NCI-H1694 treated with DMSO at 0.1 percent for 48 hours (cell line): ENCODE measurements at regions not wholly inside any gene's neighbourhood (a gene's known extent, or its start where the extent isn't known, plus 50 kb on each side); places are given as distances from the start of the nearest gene placed in this dataset.
"Not testable (repeated sequence)": the region's sequence is repeated elsewhere in the genome, so short reads cannot be mapped to it uniquely, and the experiment has no call there.

Experiments used
- DNase-seq: peaks from one replicate; lab custom pipeline; 2025; lab: John Stamatoyannopoulos, UW

DNA sequence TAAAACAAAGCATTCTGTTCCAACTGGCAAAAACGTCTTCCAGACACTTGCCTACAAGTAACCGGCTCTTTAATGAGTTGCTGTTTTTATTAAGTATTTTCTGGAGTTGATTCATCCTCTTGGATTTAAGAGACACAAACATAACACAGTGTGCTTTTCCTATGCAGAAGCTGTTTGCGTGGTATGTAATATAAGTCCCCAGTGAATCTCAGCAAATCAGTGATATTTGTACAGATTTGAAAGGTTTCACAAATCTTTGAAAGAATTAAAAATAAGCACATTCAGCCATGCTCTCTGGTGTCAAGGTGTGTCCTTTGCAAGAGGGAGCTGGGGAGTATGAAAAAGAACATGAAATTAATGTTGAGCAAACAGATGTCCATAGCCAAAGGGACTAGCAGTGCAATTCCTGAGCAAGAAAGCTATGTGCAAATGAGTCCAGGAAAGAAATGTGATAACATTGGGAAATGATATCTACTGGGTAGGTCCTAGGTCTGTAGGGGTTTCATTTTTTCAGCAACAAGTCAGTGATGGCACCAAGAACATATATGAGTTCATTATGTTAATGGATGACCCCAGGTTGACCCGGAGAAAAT, 170.1 kb upstream of the PHACTR1 start:
- DNase-seq = no peak

- DNase-seq = no peak
Observed at GRCh38 chr6:12548526-12548925, 168.0 kb upstream of the PHACTR1 start.

DNA sequence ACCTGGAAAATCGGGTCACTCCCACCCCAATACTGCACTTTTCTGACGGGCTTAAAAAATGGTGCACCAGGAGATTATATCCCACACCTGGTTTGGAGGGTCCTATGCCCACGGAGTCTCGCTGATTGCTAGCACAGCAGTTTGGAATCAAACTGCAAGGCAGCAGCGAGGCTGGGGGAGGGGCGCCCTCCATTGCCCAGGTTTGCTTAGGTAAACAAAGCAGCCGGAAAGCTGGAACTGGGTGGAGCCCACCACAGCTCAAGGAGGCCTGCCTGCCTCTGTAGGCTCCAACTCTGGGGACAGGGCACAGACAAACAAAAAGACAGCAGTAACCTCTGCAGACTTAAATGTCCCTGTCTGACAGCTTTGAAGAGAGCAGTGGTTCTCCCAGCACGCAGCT, 167.1 kb upstream of the PHACTR1 start:
- DNase-seq = not testable (repeated sequence)

DNA sequence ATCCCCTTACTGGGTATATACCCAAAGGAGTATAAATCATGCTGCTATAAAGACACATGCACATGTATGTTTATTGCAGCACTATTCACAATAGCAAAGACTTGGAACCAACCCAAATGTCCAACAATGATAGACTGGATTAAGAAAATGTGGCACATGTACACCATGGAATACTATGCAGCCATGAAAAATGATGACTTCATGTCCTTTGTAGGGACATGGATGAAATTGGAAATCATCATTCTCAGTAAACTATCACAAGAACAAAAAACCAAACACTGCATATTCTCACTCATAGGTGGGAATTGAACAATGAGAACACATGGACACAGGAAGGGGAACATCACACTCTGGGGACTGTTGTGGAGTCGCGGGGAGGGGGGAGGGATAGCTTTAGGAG, 161.7 kb upstream of the PHACTR1 start:
- not testable (repeated sequence) for DNase-seq

GRCh38 chr6:12555267-12555666, 161.3 kb upstream of the PHACTR1 start:
- no peak for DNase-seq

- DNase-seq = no peak
Observed at GRCh38 chr6:12555781-12556180, 160.8 kb upstream of the PHACTR1 start.

GRCh38 chr6:12557765-12558164, 158.8 kb upstream of the PHACTR1 start:
- no peak for DNase-seq

DNA sequence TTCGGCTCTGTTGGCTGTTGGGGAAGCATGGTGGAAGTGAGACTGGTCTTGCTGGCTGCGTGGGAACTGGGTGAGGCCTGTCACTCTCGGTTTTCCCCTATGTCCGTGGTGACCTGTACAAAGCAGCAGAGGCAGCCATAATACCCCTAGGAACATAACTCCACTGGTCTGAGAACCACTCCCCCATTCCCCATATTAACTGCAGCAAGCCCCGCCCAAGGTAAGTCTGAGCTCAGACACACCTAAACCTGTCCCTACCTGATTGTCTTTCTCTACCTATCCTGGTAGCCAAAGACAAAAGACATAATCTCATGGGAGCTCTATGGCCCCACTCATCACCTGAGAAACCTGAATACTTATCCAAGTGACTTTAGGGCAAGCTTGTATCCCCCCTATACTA, 156.3 kb upstream of the PHACTR1 start:
- no peak for DNase-seq

- DNase-seq = no peak
Observed at GRCh38 chr6:12566618-12567123, 149.9 kb upstream of the PHACTR1 start.

GRCh38 chr6:12567682-12568081, 148.9 kb upstream of the PHACTR1 start:
- DNase-seq = no peak

DNA sequence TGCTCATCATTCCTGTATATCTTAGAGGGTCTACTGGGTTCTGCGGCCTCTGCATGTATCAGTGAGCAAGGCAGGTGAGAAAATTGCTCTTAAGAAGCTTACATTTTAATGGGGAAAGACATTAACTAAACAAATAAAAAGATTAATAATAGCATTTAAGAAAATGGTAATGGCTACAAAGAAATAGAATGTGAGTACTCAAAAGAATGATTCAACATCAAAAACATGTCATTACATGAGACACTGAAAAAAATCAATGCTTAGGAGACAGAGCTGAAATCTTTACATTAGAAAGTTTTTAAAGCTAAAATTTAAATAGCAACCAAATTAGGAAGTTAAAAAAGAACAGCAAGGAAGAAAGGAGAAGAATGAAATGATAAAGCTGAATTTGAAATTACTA, 146.9 kb upstream of the PHACTR1 start:
- DNase-seq = no peak

DNA sequence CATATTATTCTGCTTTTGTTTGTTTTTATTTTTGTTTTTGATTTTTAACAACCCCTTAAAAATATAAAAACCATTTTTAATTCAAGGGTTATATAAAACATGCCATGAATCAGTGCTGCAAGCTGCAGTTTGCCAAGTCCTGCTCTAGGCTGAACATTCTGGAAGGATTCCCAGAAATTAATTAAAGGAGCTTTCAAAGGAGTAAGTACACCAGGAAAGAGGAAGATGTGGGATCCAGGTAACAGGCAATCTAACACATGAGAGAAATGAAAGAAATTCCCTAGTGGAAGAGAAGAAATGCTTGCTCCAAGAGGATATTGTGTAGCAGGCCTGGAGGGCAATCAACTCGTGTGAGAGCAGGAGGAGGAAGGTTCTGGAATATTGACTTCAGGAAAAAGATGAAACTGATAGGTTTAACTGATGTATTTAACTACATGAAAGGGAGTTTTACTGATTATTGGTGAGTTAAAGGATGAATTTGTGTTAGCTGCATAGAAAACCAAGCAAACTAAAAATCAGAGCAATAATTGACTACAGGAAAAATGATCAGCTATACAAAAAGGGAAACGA, 146.0 kb upstream of the PHACTR1 start:
- DNase-seq = no peak

DNA sequence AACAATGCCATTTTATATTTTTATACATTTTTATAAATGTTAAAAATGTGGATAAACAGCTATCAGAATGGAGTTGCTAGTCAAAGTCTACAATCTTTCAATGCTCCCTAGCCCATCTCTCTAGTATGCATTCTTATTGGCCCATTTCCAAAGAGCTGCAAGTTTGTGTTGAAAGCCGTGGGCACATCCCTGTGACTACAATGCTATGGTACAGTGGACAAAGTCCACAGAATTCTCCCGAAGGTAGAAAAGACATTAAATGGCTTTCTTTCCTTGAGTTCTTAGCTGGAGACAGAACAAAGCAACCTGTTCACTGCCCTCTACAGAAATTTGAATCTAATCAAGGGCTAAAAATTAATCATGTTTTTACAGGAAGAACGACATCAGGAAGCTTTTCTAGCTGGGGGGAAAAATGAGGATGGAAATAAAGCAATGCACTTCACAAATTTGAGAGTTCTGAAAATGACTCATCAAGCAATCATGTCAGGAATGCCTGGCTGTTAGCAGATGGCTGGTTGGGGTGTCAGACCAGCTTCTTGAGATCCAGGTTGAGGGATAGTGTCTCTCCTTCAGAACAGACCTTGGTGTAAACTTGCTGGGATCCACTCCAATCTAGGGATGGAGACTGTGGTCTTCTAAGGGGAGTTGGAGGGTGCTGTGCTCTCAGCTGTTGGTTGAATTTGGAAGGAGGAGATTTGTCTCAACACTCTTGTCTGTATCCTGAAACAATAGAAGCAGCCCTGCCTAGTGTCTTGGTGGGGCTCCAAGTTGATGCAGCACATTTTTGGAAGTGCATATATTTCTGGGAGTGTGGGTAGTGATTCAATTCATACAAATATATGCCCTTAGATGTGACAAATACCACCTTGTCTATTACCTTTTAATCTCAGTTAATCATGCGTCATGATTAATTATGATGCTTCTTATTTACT, 143.4 kb upstream of the PHACTR1 start:
- no peak for DNase-seq

DNA sequence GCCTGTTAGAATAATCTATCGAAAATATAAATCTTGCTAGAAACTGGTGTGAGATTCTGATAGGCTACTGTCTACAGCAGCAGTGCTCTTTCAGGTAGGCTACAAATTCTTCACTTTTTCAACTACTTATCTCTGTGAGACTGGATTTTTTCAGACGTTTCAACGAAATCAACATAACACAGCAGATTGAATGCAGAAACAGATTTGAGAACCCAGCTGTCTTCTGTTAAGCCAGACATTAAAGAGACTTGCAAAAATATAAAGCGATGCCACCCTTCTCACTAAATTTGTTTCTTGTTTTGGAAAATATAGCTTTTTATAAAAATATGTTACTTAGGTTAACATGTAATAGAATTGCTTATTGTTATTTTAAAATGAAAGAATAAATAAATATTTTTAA, 140.6 kb upstream of the PHACTR1 start:
- no peak for DNase-seq

DNA sequence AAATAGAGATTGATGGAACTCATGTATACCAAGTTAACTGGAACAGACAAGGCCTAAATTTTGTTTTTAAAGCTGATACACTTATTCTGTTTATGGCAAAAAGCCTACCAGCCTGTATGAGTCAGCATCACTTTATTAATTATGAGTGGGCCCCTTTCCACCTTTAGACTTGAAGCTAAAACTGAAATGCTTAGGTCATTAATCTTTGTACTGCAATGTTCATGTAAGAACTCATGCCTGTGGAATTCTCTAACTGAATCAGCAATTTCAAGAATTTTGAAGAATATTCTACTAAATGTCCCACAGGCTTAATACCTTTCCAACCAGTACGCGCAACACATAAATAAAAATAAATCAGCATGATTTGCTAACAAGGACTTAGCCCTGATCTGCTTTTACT, 140.2 kb upstream of the PHACTR1 start:
- no peak for DNase-seq

DNA sequence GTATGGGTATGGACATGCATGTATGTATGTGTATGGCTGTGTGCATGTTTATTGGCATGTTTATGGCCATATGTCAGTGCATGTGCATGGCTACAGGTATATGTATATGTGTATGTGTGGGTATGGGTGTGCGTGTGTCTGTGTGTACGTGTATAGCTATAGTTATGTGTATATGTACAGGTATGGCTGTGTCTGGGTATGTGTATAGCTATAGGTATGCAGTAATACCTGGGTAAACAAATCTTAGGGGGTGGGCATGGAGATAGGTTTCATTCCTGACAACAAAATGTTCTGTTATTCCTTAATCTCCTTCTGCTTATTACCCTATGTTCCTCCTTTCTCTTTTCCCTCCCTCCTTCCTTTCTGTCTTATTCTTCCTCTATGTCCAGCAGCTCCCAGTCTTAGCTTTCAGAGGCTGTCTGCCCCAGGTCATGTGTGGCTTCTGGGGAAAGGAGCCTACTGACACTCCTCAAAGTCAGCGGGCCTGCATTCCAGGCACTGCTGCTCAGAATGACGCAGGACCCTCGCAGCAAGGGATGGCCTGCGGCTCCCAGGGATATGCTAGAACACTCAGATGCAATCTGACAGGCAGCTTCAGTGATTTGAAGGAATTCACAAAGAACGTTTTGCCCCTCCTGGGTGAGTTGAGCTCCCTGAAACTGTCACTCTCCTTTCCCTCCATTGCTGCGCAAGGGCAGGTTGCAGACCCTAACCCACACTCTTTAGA, 139.3 kb upstream of the PHACTR1 start:
- no peak for DNase-seq

DNA sequence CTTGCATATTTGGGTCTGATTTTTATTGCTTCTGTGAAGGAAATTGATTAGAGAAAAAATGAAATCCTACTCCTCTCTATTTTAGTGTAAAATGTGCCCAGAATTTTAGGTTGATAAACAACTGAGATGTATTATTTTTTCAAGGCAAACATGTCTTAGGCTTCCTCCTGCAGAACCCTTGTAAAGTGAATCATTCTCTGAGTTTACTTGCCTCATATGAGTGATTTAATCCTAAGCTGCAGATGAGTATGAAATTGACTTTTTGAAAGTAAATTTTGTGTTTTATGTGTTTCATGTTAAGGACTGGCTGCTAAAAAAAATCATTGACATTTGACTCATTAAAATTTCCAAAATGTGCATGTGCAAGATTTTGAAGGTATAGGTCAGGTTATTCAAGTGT, 138.5 kb upstream of the PHACTR1 start:
- no peak for DNase-seq

- no peak for DNase-seq
Observed at GRCh38 chr6:12578751-12579150, 137.8 kb upstream of the PHACTR1 start.

- DNase-seq = no peak
Observed at GRCh38 chr6:12580290-12580689, 136.3 kb upstream of the PHACTR1 start.

GRCh38 chr6:12582421-12583110, 134.0 kb upstream of the PHACTR1 start:
- DNase-seq = no peak

GRCh38 chr6:12584631-12585405, 131.7 kb upstream of the PHACTR1 start:
- no peak for DNase-seq
